ENCODE measurements at regions not wholly inside any gene's neighbourhood (a gene's known extent, or its start where the extent isn't known, plus 50 kb on each side); places are given as distances from the start of the nearest gene placed in this dataset.

DNA sequence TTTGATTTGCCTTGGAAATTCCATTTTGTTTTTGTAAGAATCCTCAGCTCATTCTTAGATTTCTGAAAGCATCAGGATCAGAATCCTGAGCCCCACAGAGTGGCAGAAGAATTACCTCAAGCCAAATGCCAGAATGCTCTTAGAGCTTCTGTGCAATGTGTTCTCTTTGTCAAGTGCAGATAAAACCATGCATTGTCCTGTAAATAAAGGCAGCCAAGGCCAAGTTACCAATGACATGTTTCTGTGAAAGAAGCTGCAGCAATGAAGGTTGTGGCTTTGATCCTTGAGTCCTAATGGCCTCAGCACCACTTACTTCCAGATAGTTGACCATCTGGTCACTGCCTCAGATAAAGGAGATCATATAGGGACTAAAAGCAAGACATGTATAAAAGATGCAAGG is 343.3 kb upstream of the AKR1E2 start:
- no peak for DNase-seq (ENCODE audit: low spot score)
- Histone ChIP-seq H3K9me3 (no peaks in the 10 kb centered on the region), H3K27me3 (no peaks in the 10 kb centered on the region), H3K4me3 (no peak overlapping the region), H3K4me1 (no peaks in the 10 kb centered on the region), H3K27ac (no peak overlapping the region), H3K36me3 (no peaks in the 10 kb centered on the region)
- TF ChIP-seq, protein P1, sequence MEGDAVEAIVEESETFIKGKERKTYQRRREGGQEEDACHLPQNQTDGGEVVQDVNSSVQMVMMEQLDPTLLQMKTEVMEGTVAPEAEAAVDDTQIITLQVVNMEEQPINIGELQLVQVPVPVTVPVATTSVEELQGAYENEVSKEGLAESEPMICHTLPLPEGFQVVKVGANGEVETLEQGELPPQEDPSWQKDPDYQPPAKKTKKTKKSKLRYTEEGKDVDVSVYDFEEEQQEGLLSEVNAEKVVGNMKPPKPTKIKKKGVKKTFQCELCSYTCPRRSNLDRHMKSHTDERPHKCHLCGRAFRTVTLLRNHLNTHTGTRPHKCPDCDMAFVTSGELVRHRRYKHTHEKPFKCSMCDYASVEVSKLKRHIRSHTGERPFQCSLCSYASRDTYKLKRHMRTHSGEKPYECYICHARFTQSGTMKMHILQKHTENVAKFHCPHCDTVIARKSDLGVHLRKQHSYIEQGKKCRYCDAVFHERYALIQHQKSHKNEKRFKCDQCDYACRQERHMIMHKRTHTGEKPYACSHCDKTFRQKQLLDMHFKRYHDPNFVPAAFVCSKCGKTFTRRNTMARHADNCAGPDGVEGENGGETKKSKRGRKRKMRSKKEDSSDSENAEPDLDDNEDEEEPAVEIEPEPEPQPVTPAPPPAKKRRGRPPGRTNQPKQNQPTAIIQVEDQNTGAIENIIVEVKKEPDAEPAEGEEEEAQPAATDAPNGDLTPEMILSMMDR (IDR thresholded peaks at IDR 0.05): no peak

DNA sequence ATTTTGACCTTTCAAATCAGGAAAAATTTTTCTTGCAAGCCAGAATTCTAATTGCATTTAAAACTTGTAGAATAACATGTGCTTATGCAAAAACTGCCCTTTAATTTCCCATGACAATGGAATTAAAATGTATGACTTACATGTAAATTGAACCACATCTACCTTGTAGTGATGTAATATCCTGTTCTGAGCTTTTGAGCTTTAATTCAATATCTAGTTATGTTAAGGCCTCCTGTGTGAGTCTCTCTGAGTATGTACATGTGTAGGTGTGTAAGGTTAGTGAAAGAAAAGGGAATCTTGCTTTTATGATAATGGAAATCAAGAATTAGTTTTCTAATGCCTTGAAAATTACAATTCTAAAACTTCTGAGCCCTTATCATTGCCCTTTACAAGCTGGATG is 344.8 kb upstream of the AKR1E2 start:
- H3K9me3 ChIP-seq: no peaks in the 10 kb centered on the region
- no peaks in the 10 kb centered on the region for H3K27me3 ChIP-seq
- no peaks in the 10 kb centered on the region for H3K36me3 ChIP-seq
- no peak for DNase-seq (ENCODE audit: low spot score)
- no peak overlapping the region for H3K27ac ChIP-seq
- TF ChIP-seq, protein P1 (IDR thresholded peaks at IDR 0.05): no peak
- no peaks in the 10 kb centered on the region for H3K4me1 ChIP-seq
- no peak overlapping the region for H3K4me3 ChIP-seq

DNA sequence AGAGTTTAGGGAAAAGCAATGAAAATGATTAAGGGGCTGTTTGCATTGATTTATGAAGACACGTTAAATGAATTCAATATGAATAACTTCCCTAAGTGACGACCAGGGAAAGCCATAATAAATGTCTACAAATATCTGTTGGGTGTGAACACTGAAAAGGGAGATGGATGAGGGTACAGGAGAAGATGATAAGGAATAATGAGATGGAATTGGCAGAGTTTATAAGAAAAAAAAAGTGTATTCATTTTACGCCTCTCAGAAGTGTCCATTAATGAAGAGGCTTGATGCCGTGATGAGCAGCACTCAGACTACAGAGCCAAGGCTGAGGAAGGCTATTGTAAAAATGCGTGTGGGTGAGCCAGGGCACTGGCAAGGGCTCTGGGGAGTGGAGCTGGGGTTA is 346.7 kb upstream of the AKR1E2 start:
- Histone ChIP-seq H3K9me3 (no peaks in the 10 kb centered on the region), H3K27me3 (no peaks in the 10 kb centered on the region), H3K36me3 (no peaks in the 10 kb centered on the region), H3K27ac (no peak overlapping the region), H3K4me3 (no peak overlapping the region), H3K4me1 (no peaks in the 10 kb centered on the region)
- no peak for DNase-seq (ENCODE audit: low spot score)
- TF ChIP-seq, protein P1 (IDR thresholded peaks at IDR 0.05): no peak

DNA sequence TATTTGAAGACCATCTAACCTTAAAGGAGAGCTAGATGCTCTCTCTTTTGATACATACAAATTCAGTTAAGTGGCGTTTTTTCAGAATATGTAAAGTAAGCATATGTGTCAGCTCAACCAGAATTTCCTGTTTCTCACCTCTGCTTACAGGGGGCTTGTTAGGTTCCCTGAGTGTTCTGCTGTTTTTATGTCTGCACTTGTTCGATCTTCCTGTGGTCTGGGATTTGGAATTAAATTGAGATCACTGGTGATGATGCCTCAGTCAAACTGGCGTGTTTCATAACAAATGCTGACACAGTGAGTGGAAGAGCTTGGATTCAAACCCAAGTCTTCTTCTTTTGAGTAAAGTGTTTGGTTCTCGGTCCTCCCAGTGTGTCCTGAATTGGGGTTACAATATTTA is 348.3 kb upstream of the AKR1E2 start:
- TF ChIP-seq, protein P1 (IDR thresholded peaks at IDR 0.05): no peak
- Histone ChIP-seq H3K4me3 (no peak overlapping the region), H3K27me3 (no peaks in the 10 kb centered on the region), H3K4me1 (no peaks in the 10 kb centered on the region), H3K27ac (no peak overlapping the region), H3K36me3 (no peaks in the 10 kb centered on the region), H3K9me3 (no peaks in the 10 kb centered on the region)
- DNase-seq (ENCODE audit: low spot score): no peak

DNA sequence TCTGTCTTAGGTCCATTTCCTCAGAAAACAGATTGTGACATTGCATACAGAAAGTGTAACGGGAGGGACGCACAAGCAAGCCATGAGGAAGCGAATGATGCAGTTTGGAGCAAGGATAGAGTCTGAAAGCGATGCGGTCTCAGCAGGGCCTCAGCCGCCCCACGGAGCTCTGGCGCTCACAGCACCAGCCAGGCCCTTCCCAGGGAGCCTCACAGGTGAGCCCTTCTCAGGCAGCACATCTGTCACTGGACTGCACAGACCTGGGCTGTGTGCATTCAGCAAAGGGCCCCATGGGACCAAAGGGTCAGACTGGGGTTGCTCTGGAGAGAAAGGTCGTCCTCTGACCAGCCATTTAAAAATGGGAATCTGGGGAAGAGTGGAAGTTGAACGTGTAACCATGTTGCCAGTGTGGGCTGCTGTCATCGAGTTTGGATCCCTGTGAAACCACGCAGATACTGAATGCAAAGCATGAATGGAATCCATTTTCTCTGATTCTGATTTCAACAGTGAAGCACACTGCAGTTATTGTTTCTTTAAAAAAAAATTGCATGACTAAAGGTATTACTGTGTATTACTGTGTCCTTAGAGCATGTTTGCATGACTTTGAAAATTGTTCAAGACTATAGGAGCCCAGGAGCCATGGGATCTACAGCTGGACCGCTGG is 350.0 kb upstream of the AKR1E2 start:
- no peak overlapping the region for H3K4me3 ChIP-seq

More for the DNA sequence above, 350.0 kb upstream of the AKR1E2 start:
- DNase-seq (ENCODE audit: low spot score): no peak
- Histone ChIP-seq H3K36me3 (no peaks in the 10 kb centered on the region), H3K4me1 (no peaks in the 10 kb centered on the region), H3K27me3 (no peaks in the 10 kb centered on the region), H3K9me3 (no peaks in the 10 kb centered on the region), H3K27ac (no peak overlapping the region)
- TF ChIP-seq, protein P1 (IDR thresholded peaks at IDR 0.05): no peak

Data from right atrium auricular region (tissue), 2 donors.